SK-N-MC (cell line): ENCODE measurements at regions not wholly inside any gene's neighbourhood (a gene's known extent, or its start where the extent isn't known, plus 50 kb on each side); places are given as distances from the start of the nearest gene placed in this dataset.

Experiments
- DNase-seq: peaks from one replicate; pipeline ENCODE4 v3.0.0-alpha.2; 2011; ENCODE audit warnings: low read depth, low spot score
- H3K27ac ChIP-seq: fragments of 200-600 bp; sonication (generic); 2 replicates; pipeline ENCODE4 v1.5.1; 2016; ENCODE audit warnings: mixed run types
- H3K36me3 ChIP-seq: fragments of 200-600 bp; sonication (generic); 2 replicates; pipeline ENCODE4 v1.6.1; 2017; ENCODE audit warnings: antibody characterized with exemption, low read length, mixed read lengths; ENCODE audit not compliant: insufficient read depth
- H3K4me3 ChIP-seq: fragments of 200-600 bp; sonication (generic); 2 replicates; pipeline ENCODE4 v1.5.1; 2016
- H3K9ac ChIP-seq: fragments of 200-600 bp; sonication (generic); 2 replicates; pipeline ENCODE4 v1.8.0; 2017; ENCODE audit warnings: mixed run types, mixed read lengths; ENCODE audit not compliant: insufficient read length
- H3K9me3 ChIP-seq: fragments of 200-600 bp; sonication (generic); 2 replicates; pipeline ENCODE4 v1.6.1; 2017; ENCODE audit warnings: low read depth, mild to moderate bottlenecking, antibody characterized with exemption, low read length, moderate library complexity, mixed read lengths
- EZH2 ChIP-seq: fragments of 200-600 bp; sonication (generic); IDR thresholded peaks from one replicate; pipeline ENCODE4 v1.6.1; 2017; ENCODE audit warnings: antibody characterized with exemption
- FOXP2 ChIP-seq: optimal IDR thresholded peaks from 2 replicates; pipeline ENCODE3; 2011; ENCODE audit warnings: mild to moderate bottlenecking, moderate library complexity; ENCODE audit not compliant: insufficient read depth; ENCODE audit errors: extremely low read length, control extremely low read depth
- POLR2AphosphoS5 ChIP-seq: IDR thresholded peaks from 2 replicates; pipeline ENCODE4 v1.6.1; 2012; ENCODE audit warnings: mild to moderate bottlenecking, low read depth, low read length, borderline replicate concordance

GRCh38 chr4:170339522-170339921 lies 249.8 kb upstream of the AADAT start:
- H3K36me3 ChIP-seq = no peaks in the 10 kb centered on the region
- no peak for DNase-seq
- no peak overlapping the region for H3K9ac ChIP-seq
- no peak for TF ChIP-seq POLR2AphosphoS5
- no peak for TF ChIP-seq EZH2
- no peak for TF ChIP-seq FOXP2
- H3K27ac ChIP-seq = no peak overlapping the region
- H3K4me3 ChIP-seq = no peak overlapping the region
- no peaks in the 10 kb centered on the region for H3K9me3 ChIP-seq

GRCh38 chr4:170336238-170336775 lies 246.6 kb upstream of the AADAT start:
- Histone ChIP-seq H3K9me3 (no peaks in the 10 kb centered on the region), H3K27ac (no peak overlapping the region), H3K36me3 (no peaks in the 10 kb centered on the region), H3K4me3 (no peak overlapping the region), H3K9ac (no peak overlapping the region)
- no peak for TF ChIP-seq POLR2AphosphoS5
- no peak for TF ChIP-seq FOXP2
- TF ChIP-seq EZH2 = no peak
- no peak for DNase-seq

- Histone ChIP-seq H3K9me3 (no peaks in the 10 kb centered on the region), H3K36me3 (no peaks in the 10 kb centered on the region), H3K4me3 (no peak overlapping the region), H3K27ac (no peak overlapping the region), H3K9ac (no peak overlapping the region)
- no peak for DNase-seq
- TF ChIP-seq EZH2 = no peak
Observed at GRCh38 chr4:170325599-170325998, 235.8 kb upstream of the AADAT start.

GRCh38 chr4:170323623-170324022 lies 233.9 kb upstream of the AADAT start:
- no peak for TF ChIP-seq POLR2AphosphoS5
- no peak for TF ChIP-seq FOXP2
- TF ChIP-seq EZH2 = no peak
- no peaks in the 10 kb centered on the region for H3K36me3 ChIP-seq

GRCh38 chr4:170307182-170307581 lies 217.4 kb upstream of the AADAT start:
- Histone ChIP-seq H3K4me3 (no peak overlapping the region), H3K36me3 (no peaks in the 10 kb centered on the region), H3K27ac (no peak overlapping the region), H3K9ac (no peak overlapping the region), H3K9me3 (no peaks in the 10 kb centered on the region)
- no peak for DNase-seq
- TF ChIP-seq FOXP2 = no peak
- no peak for TF ChIP-seq EZH2
- TF ChIP-seq POLR2AphosphoS5 = no peak

More at GRCh38 chr4:170323623-170324022, 233.9 kb upstream of the AADAT start:
- Histone ChIP-seq H3K9me3 (no peaks in the 10 kb centered on the region), H3K4me3 (no peak overlapping the region), H3K27ac (no peak overlapping the region), H3K9ac (no peak overlapping the region)
- no peak for DNase-seq

GRCh38 chr4:170306208-170306607 lies 216.5 kb upstream of the AADAT start:
- H3K4me3 ChIP-seq = no peak overlapping the region
- no peaks in the 10 kb centered on the region for H3K36me3 ChIP-seq
- no peak overlapping the region for H3K27ac ChIP-seq
- no peaks in the 10 kb centered on the region for H3K9me3 ChIP-seq
- no peak overlapping the region for H3K9ac ChIP-seq
- no peak for DNase-seq
- TF ChIP-seq EZH2 = no peak
- TF ChIP-seq FOXP2 = no peak
- TF ChIP-seq POLR2AphosphoS5 = no peak

- H3K27ac ChIP-seq = no peak overlapping the region
- H3K4me3 ChIP-seq = no peak overlapping the region
- no peak for TF ChIP-seq POLR2AphosphoS5
- no peak for TF ChIP-seq EZH2
- no peak for TF ChIP-seq FOXP2
- DNase-seq = no peak
- no peaks in the 10 kb centered on the region for H3K9me3 ChIP-seq
- no peaks in the 10 kb centered on the region for H3K36me3 ChIP-seq
- no peak overlapping the region for H3K9ac ChIP-seq
Observed at GRCh38 chr4:170305627-170306026, 215.9 kb upstream of the AADAT start.

GRCh38 chr4:170281027-170281426 lies 191.3 kb upstream of the AADAT start:
- no peak overlapping the region for H3K4me3 ChIP-seq
- DNase-seq = no peak
- no peak overlapping the region for H3K27ac ChIP-seq
- TF ChIP-seq FOXP2 (no peak), POLR2AphosphoS5 (no peak), EZH2 (no peak)
- no peak overlapping the region for H3K9ac ChIP-seq
- H3K36me3 ChIP-seq = no peaks in the 10 kb centered on the region
- no peaks in the 10 kb centered on the region for H3K9me3 ChIP-seq

- DNase-seq = no peak
- Histone ChIP-seq H3K27ac (no peak overlapping the region), H3K9ac (no peak overlapping the region), H3K4me3 (no peak overlapping the region), H3K9me3 (no peaks in the 10 kb centered on the region), H3K36me3 (no peaks in the 10 kb centered on the region)
- TF ChIP-seq EZH2 (no peak), FOXP2 (no peak), POLR2AphosphoS5 (no peak)
Observed at GRCh38 chr4:170278460-170278859, 188.7 kb upstream of the AADAT start.

GRCh38 chr4:170274616-170275015 lies 184.9 kb upstream of the AADAT start:
- Histone ChIP-seq H3K27ac (no peak overlapping the region), H3K4me3 (no peak overlapping the region), H3K36me3 (no peaks in the 10 kb centered on the region), H3K9ac (no peak overlapping the region), H3K9me3 (no peaks in the 10 kb centered on the region)
- DNase-seq = no peak
- TF ChIP-seq EZH2 (no peak), POLR2AphosphoS5 (no peak), FOXP2 (no peak)
